GM06990 (cell line): ENCODE measurements at regions not wholly inside any gene's neighbourhood (a gene's known extent, or its start where the extent isn't known, plus 50 kb on each side); places are given as distances from the start of the nearest gene placed in this dataset.

Experiments used
- DNase-seq: peaks from one replicate; pipeline ENCODE4 v3.0.0-alpha.2; 2011; ENCODE audit not compliant: insufficient read length; ENCODE audit errors: extremely low read depth
- H3K27me3 ChIP-seq: replicated peaks from 2 replicates; pipeline ENCODE4 v1.6.0; 2011; ENCODE audit warnings: low read length; ENCODE audit not compliant: control insufficient read depth, insufficient read depth
- H3K36me3 ChIP-seq: 2 replicates; pipeline ENCODE4 v1.5.1; 2011; ENCODE audit warnings: low read length; ENCODE audit not compliant: control insufficient read depth, insufficient read depth
- H3K4me3 ChIP-seq: replicated peaks from 2 replicates; pipeline ENCODE4 v1.5.1; 2011; ENCODE audit warnings: low read depth, mild to moderate bottlenecking, control low read depth, low read length
- TF ChIP-seq, protein P1 (sequence below): IDR thresholded peaks from 2 replicates; pipeline ENCODE4 v1.5.1; 2011; ENCODE audit warnings: low read length, control low read depth, mild to moderate bottlenecking, inconsistent platforms; ENCODE audit not compliant: insufficient read depth, poor library complexity, severe bottlenecking

DNA sequence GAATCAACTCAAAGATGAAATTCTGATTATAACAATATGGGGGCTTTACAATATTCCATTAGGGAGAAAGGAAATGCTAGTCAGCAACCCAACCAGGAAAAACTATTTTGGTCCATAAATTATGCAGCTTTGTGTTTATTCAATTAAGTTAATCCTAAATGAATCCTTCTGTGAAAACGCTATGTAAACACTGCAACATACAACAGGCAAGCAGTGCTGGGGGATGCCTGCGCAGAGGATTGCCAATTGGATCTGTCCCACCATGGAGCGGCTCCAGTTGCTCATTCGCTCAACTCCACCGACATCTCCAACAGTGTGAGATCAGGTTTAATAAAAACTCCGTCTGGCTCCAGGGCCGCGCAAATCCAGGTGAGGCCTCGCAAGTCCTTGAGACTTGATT lies 290.5 kb upstream of the VEPH1 start:
- Histone ChIP-seq H3K27me3 (no peaks in the 10 kb centered on the region), H3K36me3 (no peaks in the 10 kb centered on the region), H3K4me3 (no peak overlapping the region)
- DNase-seq: no peak
- TF ChIP-seq, protein P1, sequence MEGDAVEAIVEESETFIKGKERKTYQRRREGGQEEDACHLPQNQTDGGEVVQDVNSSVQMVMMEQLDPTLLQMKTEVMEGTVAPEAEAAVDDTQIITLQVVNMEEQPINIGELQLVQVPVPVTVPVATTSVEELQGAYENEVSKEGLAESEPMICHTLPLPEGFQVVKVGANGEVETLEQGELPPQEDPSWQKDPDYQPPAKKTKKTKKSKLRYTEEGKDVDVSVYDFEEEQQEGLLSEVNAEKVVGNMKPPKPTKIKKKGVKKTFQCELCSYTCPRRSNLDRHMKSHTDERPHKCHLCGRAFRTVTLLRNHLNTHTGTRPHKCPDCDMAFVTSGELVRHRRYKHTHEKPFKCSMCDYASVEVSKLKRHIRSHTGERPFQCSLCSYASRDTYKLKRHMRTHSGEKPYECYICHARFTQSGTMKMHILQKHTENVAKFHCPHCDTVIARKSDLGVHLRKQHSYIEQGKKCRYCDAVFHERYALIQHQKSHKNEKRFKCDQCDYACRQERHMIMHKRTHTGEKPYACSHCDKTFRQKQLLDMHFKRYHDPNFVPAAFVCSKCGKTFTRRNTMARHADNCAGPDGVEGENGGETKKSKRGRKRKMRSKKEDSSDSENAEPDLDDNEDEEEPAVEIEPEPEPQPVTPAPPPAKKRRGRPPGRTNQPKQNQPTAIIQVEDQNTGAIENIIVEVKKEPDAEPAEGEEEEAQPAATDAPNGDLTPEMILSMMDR: no peak

DNA sequence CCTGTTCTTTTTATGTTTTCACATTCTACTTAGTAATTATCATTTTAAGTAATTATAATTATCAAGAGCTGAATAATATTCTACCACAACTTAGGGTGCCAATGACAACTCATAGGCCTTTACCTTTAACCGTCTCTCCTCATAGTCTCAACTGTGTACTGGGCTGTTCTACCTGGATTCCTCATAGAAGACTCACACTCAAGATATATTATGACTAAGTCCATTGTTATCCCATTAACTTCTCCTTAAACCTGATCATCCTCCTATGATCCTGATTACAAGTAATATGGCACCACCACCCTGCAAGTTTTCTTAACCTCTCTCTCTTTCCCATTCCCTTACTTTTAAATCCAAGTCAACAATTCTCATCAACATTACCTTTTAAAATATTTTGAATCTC lies 285.9 kb upstream of the VEPH1 start:
- Histone ChIP-seq H3K27me3 (no peaks in the 10 kb centered on the region), H3K36me3 (no peaks in the 10 kb centered on the region), H3K4me3 (no peak overlapping the region)
- no peak for DNase-seq
- TF ChIP-seq, protein P1: no peak

DNA sequence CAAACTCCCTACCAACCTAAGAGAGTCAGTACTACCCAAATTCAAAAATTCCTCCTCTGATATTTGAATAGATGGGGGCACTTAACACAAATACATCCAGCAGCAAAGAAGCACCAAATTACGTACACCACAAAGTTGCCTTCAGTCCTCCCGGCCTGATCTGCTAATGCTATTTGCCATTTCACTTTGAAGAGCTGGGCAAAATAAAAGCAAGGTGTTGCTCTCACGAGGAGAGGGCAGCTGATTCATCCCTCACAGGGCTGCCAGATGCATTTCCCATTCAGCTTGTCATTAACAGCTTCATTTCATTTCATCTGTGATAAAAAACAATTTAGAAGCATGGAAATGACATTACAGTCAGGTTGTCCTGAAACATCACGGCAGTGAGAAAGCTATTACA lies 283.4 kb upstream of the VEPH1 start:
- Histone ChIP-seq H3K36me3 (no peaks in the 10 kb centered on the region), H3K4me3 (no peak overlapping the region), H3K27me3 (no peaks in the 10 kb centered on the region)
- DNase-seq: no peak
- TF ChIP-seq, protein P1: no peak

DNA sequence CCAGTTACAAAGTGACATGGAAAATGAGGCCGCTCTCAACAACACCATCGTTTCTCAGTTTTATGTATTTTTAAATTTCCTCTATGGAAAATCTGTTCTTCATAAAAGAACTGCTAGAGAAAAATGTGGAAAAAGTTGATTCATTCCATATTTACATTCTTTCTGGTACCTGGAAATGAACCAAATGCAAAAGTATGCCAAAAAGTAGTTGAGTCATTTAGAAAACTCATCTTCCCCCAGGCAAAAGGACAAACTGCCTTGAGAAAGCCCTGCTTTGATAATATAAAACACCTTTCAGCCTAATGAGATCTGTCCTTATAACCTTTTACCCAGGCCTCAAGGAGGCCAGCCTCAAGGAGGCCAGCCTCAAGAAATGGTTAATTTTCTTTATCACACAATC lies 283.0 kb upstream of the VEPH1 start:
- Histone ChIP-seq H3K27me3 (no peaks in the 10 kb centered on the region), H3K4me3 (no peak overlapping the region), H3K36me3 (no peaks in the 10 kb centered on the region)
- TF ChIP-seq, protein P1: no peak
- no peak for DNase-seq

DNA sequence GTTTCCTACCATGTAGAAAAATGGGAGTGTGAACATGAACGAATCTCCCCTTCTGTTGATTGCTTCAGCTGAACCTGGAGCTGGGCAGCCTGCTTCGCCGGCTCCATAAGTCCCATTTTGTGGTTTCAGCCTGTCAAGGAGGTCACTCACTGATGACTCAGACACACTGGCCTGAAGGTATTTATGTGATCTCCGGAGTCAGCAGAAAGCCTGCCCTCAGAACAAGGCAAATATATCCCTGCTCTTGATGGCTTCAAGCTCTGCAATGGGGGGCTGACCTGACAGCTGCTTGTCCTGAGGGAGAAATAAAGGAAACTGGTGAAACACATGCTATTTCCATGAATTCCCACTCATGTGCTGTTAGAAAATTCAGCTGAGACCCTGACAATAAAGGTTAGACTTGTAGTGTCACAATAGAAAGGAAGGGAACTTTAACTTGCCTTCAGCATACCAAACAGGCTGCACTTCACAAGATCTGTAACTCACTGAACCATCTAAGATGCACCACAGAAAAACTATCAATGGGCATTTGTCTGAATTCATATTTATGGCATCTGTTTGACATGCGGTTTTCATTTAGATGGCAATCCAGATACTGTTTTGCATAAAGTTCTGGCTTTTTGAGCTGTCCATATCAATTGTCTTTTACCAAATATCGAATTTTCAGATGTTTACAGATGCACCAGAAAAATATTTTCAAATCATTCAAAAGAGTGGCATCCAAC lies 282.0 kb upstream of the VEPH1 start:
- no peak for DNase-seq
- TF ChIP-seq, protein P1: no peak
- Histone ChIP-seq H3K36me3 (no peaks in the 10 kb centered on the region), H3K4me3 (no peak overlapping the region), H3K27me3 (no peaks in the 10 kb centered on the region)

DNA sequence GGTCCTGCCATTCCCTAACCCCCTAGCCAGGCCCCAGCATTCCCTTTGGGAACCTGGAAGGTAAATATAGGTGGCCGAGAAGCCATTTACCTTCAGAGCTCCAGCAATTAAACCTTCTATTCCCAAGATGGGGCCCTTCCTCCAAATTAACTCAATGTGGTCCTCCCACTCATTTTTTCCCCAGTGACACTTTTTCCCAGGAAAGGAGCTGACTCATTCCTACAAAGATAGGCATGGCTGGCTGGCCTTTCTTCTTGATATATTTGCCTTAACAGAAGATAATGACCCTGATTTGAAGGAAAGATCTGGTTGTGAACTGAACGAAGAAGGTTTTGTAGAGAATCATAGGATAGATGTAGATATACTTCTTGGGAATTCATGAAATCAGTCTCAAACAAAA lies 279.0 kb upstream of the VEPH1 start:
- TF ChIP-seq, protein P1: no peak
- no peaks in the 10 kb centered on the region for H3K27me3 ChIP-seq
- no peak for DNase-seq
- no peak overlapping the region for H3K4me3 ChIP-seq
- H3K36me3 ChIP-seq: no peaks in the 10 kb centered on the region
